Smooth muscle cell (in vitro differentiated cells): ENCODE measurements at regions not wholly inside any gene's neighbourhood (a gene's known extent, or its start where the extent isn't known, plus 50 kb on each side); places are given as distances from the start of the nearest gene placed in this dataset.

Experiments used
- DNase-seq: peaks from one replicate; lab custom pipeline; 2025; ENCODE audit not compliant: unreplicated experiment; lab: John Stamatoyannopoulos, UW
- H2AFZ ChIP-seq: fragments of 200-600 bp; sonication (generic); 2 replicates; pipeline ENCODE4 v1.6.0; 2016; ENCODE audit warnings: antibody characterized with exemption, low read depth, mild to moderate bottlenecking
- H3F3A ChIP-seq: fragments of 200-600 bp; sonication (generic); 2 replicates; pipeline ENCODE4 v1.6.0; 2017; ENCODE audit warnings: antibody characterized with exemption, low read depth
- H3K27ac ChIP-seq: fragments of 200-600 bp; sonication (generic); 2 replicates; pipeline ENCODE4 v1.5.1; 2016; ENCODE audit warnings: low read depth, mild to moderate bottlenecking
- H3K27me3 ChIP-seq: fragments of 200-600 bp; sonication (generic); 2 replicates; pipeline ENCODE4 v1.6.1; 2016; ENCODE audit warnings: low read depth, mild to moderate bottlenecking
- H3K36me3 ChIP-seq: fragments of 200-600 bp; sonication (generic); 2 replicates; pipeline ENCODE4 v1.5.1; 2016; ENCODE audit warnings: low read depth
- H3K4me1 ChIP-seq: fragments of 200-600 bp; sonication (generic); 2 replicates; pipeline ENCODE4 v1.5.1; 2016; ENCODE audit warnings: low read depth
- H3K4me2 ChIP-seq: fragments of 200-600 bp; sonication (generic); 2 replicates; pipeline ENCODE4 v1.6.0; 2016; ENCODE audit warnings: mild to moderate bottlenecking
- H3K4me3 ChIP-seq: fragments of 200-600 bp; sonication (generic); 2 replicates; pipeline ENCODE4 v1.5.1; 2016; ENCODE audit warnings: mild to moderate bottlenecking
- H3K79me2 ChIP-seq: fragments of 200-600 bp; sonication (generic); 2 replicates; pipeline ENCODE4 v1.6.0; 2016; ENCODE audit warnings: low read depth, mild to moderate bottlenecking
- H3K9ac ChIP-seq: fragments of 200-600 bp; sonication (generic); 2 replicates; pipeline ENCODE4 v1.6.0; 2016; ENCODE audit warnings: low read depth
- H3K9me3 ChIP-seq: fragments of 200-600 bp; sonication (generic); replicated peaks from 2 replicates; pipeline ENCODE4 v1.5.1; 2016; ENCODE audit warnings: low read depth
- H4K20me1 ChIP-seq: fragments of 200-600 bp; sonication (generic); 2 replicates; pipeline ENCODE4 v1.6.0; 2016; ENCODE audit warnings: low read depth
- WGBS: methylation state at CpG from one replicate; pipeline ENCODE4 v1.1.7; 2016; ENCODE audit warnings: low lambda C conversion rate; 5-methylcytosine and 5-hydroxymethylcytosine counted together
- TF ChIP-seq, protein P1 (sequence below): fragments of 200-600 bp; sonication (generic); IDR thresholded peaks from 2 replicates; pipeline ENCODE4 v1.5.1; 2017; ENCODE audit warnings: borderline replicate concordance, mild to moderate bottlenecking, antibody characterized with exemption; ENCODE audit not compliant: insufficient read depth, poor library complexity, severe bottlenecking

DNA sequence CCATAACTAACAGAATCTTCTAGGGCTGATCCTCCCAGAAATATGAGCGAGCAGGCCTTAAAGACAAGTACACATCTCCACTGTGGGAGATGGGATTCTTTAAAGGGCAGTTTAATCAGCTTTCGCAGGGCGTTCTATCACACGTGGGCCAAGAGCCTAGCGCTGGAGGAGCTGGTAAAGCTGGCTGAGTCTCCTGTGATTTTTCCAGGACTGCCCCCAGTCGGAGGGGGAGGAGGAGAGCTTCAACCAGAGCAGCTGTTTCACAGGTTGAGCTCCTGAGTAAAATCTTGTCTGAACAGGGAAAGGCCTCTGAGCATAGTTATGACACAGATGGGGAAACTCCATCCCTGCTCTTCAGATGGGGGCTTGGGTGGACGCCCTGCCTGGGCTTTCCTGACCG lies 87.0 kb downstream of the ZNF365 start:
- no peak overlapping the region for H2AFZ ChIP-seq
- H3K4me1 ChIP-seq, result peaks cover 2% of the 10 kb centered on the region
- no peaks in the 10 kb centered on the region for H3K27me3 ChIP-seq
- H3K79me2 ChIP-seq, result no peaks in the 10 kb centered on the region
- no peak overlapping the region for H3K27ac ChIP-seq
- TF ChIP-seq, protein P1, sequence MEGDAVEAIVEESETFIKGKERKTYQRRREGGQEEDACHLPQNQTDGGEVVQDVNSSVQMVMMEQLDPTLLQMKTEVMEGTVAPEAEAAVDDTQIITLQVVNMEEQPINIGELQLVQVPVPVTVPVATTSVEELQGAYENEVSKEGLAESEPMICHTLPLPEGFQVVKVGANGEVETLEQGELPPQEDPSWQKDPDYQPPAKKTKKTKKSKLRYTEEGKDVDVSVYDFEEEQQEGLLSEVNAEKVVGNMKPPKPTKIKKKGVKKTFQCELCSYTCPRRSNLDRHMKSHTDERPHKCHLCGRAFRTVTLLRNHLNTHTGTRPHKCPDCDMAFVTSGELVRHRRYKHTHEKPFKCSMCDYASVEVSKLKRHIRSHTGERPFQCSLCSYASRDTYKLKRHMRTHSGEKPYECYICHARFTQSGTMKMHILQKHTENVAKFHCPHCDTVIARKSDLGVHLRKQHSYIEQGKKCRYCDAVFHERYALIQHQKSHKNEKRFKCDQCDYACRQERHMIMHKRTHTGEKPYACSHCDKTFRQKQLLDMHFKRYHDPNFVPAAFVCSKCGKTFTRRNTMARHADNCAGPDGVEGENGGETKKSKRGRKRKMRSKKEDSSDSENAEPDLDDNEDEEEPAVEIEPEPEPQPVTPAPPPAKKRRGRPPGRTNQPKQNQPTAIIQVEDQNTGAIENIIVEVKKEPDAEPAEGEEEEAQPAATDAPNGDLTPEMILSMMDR, result no peak
- H3F3A ChIP-seq, result no peaks in the 10 kb centered on the region
- 87% methylated on average over 8 of the region's 8 CpGs for whole genome bisulfite sequencing
- H3K36me3 ChIP-seq, result no peaks in the 10 kb centered on the region
- no peaks in the 10 kb centered on the region for H4K20me1 ChIP-seq
- no peak for DNase-seq
- no peak overlapping the region for H3K9ac ChIP-seq
- no peaks in the 10 kb centered on the region for H3K9me3 ChIP-seq
- H3K4me2 ChIP-seq, result no peak overlapping the region
- H3K4me3 ChIP-seq, result no peak overlapping the region

DNA sequence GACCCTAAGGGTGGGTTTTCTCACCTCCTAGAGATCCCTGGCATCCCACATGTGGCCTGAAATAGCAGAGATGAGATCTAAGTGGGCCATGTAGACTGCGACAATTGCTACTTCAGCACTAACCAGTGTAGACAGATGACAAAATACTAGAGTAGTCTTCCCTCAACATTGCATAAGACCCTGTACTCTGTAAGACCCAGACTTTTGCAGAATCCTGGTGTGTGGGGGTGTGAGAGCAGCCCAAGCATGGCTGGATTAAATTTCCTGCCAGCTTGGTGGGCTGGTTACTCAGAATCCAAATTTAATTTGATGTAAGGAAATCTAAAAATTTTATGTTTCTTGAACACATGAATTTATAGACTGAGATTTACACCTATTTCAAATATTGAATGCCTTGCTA lies 88.3 kb downstream of the ZNF365 start:
- no peaks in the 10 kb centered on the region for H3K36me3 ChIP-seq
- H3K27ac ChIP-seq, result no peak overlapping the region
- no peaks in the 10 kb centered on the region for H3K79me2 ChIP-seq
- H3K4me2 ChIP-seq, result no peak overlapping the region
- DNase-seq, result no peak
- WGBS, result 59% methylated on average over 1 of the region's 1 CpG
- H3K4me1 ChIP-seq, result peaks cover 2% of the 10 kb centered on the region
- no peaks in the 10 kb centered on the region for H3K27me3 ChIP-seq
- no peaks in the 10 kb centered on the region for H3K9me3 ChIP-seq
- TF ChIP-seq, protein P1, result no peak
- H3K9ac ChIP-seq, result no peak overlapping the region
- H2AFZ ChIP-seq, result no peak overlapping the region
- no peaks in the 10 kb centered on the region for H4K20me1 ChIP-seq
- no peak overlapping the region for H3K4me3 ChIP-seq
- H3F3A ChIP-seq, result no peaks in the 10 kb centered on the region

DNA sequence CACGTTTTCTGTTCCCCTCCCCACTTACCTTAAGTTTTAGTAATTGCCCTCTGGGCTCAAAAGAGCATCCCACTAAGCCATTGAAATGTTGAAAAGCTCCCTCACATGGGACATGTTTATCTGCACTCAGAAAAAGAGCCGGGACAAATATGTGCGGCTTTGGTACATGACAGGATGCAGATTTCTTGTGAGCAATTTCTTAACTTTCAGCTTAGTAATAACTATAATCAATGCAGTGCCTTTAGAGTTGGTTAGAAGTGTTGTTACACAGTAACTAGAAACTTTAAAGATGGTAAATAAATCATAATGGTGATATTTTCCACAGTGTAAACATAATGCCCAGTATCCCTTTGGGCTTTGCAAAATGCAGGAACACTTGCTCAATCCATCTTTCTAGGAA lies 89.2 kb downstream of the ZNF365 start:
- Histone ChIP-seq H3K4me1 (peaks cover 2% of the 10 kb centered on the region), H2AFZ (no peak overlapping the region), H3K27ac (no peak overlapping the region), H3K9me3 (no peaks in the 10 kb centered on the region), H4K20me1 (no peaks in the 10 kb centered on the region), H3F3A (no peaks in the 10 kb centered on the region), H3K27me3 (no peaks in the 10 kb centered on the region), H3K9ac (no peak overlapping the region), H3K4me3 (no peak overlapping the region), H3K4me2 (no peak overlapping the region), H3K79me2 (no peaks in the 10 kb centered on the region), H3K36me3 (no peaks in the 10 kb centered on the region)
- 72% methylated on average over 3 of the region's 3 CpGs for WGBS
- TF ChIP-seq, protein P1, result no peak
- DNase-seq, result no peak

DNA sequence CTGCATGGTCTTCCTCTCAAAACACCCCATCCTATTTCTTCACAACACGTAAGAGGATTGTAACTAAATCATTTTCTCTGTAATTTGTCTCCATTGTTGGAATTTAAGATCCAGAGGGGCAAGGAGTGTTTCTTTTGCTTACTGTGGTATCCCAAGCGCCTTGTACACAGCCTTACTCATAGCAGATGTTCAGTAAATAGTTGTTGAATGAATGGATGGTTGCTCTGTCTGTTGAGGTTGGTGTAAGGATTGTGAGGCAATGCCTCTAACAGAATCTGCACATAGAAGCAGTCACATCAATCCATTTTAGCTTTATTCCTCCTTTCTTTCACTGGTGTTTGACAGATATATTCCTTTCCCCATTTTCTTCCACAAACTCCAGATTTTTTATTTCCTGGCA lies 90.1 kb downstream of the ZNF365 start:
- Histone ChIP-seq H3K9me3 (no peaks in the 10 kb centered on the region), H3K79me2 (no peaks in the 10 kb centered on the region), H3K9ac (no peak overlapping the region), H2AFZ (no peak overlapping the region), H3K4me1 (peaks cover 2% of the 10 kb centered on the region), H3K27ac (no peak overlapping the region), H3F3A (no peaks in the 10 kb centered on the region), H4K20me1 (no peaks in the 10 kb centered on the region), H3K27me3 (no peaks in the 10 kb centered on the region), H3K36me3 (no peaks in the 10 kb centered on the region), H3K4me3 (no peak overlapping the region), H3K4me2 (no peak overlapping the region)
- no peak for DNase-seq
- TF ChIP-seq, protein P1, result no peak
- 69% methylated on average over 2 of the region's 2 CpGs for WGBS
